ENCODE measurements at regions not wholly inside any gene's neighbourhood (a gene's known extent, or its start where the extent isn't known, plus 50 kb on each side); places are given as distances from the start of the nearest gene placed in this dataset.

DNA sequence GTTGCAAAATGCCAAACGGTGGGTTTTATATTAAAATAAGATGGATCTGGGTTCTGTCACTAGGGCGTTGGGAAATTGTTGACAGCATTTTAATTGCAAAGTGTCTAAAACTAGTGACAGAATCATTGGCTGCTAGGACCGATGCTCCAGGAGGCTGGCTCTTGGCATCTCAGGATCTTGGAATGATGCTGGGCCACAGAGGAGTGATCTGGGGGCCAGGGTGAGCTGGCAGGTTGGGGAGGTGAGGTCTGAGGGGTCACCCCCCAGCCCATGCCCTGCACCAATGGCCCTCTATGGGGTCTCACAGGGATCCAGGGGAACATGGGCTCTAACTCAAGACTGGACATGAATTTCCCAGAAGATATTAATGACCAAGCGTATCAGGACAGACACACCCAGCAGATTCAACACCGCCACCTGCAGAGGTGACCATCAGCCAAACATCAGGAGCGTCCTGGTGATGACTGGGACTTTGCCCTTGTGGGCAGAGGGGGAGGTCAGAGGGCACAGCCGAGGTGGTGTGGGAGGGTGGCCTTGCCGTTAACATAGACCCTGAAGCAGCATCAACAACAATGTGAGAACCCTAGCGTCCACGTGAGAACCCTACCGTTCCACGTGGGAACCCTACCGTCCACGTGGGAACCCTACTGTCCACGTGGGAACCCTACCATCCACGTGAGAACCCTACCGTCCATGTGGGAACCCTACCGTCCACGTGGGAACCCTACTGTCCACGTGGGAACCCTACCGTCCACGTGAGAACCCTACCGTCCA is 89.0 kb upstream of the PPP2R2D start:
- intact Hi-C loops (cut with DNase I): no loop called here
- WGBS: 94% methylated on average over 23 of the region's 23 CpGs
- Histone ChIP-seq H3K9me3 (no peaks in the 10 kb centered on the region), H3K4me1 (peaks cover 0 to 2% (median 0%) of the 10 kb centered on the region in 4 donors), H3K36me3 (no peaks in the 10 kb centered on the region), H3K4me3 (no peak overlapping the region), H3K27me3 (peaks cover 0 to 60% (median 0%) of the 10 kb centered on the region in 4 donors), H3K27ac (replicated peaks in 1 of 4) (no peak overlapping the region)
- TF ChIP-seq EP300 (IDR thresholded peaks at IDR 0.05) (no peak), POLR2AphosphoS5 (IDR thresholded peaks at IDR 0.05) (no peak), POLR2A (IDR thresholded peaks at IDR 0.05; ENCODE audit: low read depth) (no peak)
- TF ChIP-seq, protein P1, sequence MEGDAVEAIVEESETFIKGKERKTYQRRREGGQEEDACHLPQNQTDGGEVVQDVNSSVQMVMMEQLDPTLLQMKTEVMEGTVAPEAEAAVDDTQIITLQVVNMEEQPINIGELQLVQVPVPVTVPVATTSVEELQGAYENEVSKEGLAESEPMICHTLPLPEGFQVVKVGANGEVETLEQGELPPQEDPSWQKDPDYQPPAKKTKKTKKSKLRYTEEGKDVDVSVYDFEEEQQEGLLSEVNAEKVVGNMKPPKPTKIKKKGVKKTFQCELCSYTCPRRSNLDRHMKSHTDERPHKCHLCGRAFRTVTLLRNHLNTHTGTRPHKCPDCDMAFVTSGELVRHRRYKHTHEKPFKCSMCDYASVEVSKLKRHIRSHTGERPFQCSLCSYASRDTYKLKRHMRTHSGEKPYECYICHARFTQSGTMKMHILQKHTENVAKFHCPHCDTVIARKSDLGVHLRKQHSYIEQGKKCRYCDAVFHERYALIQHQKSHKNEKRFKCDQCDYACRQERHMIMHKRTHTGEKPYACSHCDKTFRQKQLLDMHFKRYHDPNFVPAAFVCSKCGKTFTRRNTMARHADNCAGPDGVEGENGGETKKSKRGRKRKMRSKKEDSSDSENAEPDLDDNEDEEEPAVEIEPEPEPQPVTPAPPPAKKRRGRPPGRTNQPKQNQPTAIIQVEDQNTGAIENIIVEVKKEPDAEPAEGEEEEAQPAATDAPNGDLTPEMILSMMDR (IDR thresholded peaks at IDR 0.05): no peak
- DNase-seq (ENCODE audit: extremely low spot score): no peak

DNA sequence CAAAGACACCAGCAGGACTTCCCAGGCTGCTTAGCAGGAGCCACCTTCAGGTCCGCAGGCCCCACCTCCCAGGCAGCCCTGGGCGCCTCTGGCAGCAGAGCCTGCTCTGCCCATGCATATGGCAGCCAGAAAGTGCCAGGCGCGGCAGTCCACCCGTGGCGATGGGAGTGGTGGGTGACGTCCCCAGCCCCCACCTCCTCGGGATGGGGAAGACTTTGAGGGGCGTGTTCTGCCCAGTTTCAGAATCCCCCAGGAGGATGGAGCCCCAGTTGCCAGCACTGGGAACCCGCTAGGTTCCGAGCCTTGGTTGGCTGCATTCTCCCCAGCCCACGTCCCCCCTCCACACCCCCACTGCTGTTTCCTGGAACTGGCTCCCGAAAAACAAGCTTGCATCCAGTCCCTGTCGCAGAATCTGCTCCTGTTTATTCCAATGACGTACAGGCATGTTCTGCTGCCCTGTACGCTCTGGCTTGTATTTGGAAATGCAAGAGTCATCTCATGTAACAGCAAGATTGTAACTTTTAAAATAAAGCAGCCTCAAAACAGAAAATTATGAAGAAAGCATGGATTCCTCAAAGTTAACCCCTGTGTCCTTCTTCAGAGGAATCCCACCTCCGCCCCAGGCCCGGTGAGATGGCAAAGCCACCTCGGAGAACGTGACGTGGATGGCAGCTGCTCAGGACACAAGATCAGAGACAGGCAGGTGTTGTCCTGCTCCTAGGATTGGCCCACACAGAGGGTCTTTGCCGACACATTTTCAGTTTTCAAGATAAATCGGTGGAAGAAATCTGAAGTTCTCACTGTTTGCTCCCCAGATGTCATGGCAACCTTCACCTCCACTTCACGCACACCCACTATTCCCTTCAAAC is 87.8 kb upstream of the PPP2R2D start:
- no peaks in the 10 kb centered on the region for H3K4me1 ChIP-seq
- no peaks in the 10 kb centered on the region for H3K9me3 ChIP-seq
- TF ChIP-seq EP300 (IDR thresholded peaks at IDR 0.05): no peak
- no peak for TF ChIP-seq POLR2AphosphoS5 (IDR thresholded peaks at IDR 0.05)
- TF ChIP-seq, protein P1 (IDR thresholded peaks at IDR 0.05): no peak
- TF ChIP-seq POLR2A (IDR thresholded peaks at IDR 0.05; ENCODE audit: low read depth): no peak
- H3K27me3 ChIP-seq: peaks cover 0 to 72% (median 0%) of the 10 kb centered on the region in 4 donors
- no peaks in the 10 kb centered on the region for H3K36me3 ChIP-seq
- WGBS: 78% methylated on average over 16 of the region's 24 CpGs
- intact Hi-C loops (cut with DNase I): no loop called here
- peak; percentile 45 for DNase-seq (ENCODE audit: extremely low spot score)
- H3K4me3 ChIP-seq: no peak overlapping the region
- no peak overlapping the region for H3K27ac ChIP-seq (replicated peaks in 1 of 4)

DNA sequence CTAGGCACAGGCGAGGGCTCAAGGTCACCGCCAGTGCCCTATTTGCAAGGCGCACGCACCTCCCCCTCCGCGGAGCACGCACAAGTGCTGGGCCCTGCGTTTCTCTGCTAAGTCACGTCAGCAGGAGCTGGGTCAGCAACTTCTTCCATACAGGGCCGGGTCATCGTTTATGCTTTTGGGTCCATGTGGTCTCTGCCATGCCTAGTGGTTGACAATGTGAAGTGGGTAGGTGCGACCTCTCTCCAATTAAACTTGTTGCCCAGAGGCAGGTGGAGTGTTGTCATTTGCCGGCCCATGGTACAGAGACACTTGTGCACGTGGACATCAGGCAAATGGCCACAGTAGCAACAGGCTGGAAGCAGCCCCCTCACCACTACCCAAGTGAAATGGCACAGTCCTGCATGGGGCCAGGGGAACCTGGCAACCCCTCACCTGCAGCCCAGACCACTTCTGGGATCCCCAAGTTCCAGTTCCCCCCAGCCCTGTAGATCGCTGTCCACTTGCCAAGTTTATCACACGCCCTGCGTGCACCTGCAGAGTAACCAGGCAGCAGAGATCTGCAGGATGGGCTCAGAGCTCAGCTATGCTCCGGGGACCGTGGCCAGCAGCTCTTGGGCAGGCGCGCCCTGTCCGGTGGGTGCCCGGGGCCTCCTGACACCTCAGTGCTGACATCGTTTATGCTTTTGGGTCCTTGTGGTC is 86.1 kb upstream of the PPP2R2D start:
- 76% methylated on average over 14 of the region's 24 CpGs for WGBS
- TF ChIP-seq POLR2A (IDR thresholded peaks at IDR 0.05; ENCODE audit: low read depth) (no peak), EP300 (IDR thresholded peaks at IDR 0.05) (no peak), POLR2AphosphoS5 (IDR thresholded peaks at IDR 0.05) (no peak)
- TF ChIP-seq, protein P1 (IDR thresholded peaks at IDR 0.05): no peak
- H3K27me3 ChIP-seq: peaks cover 0 to 75% (median 0%) of the 10 kb centered on the region in 4 donors
- no peaks in the 10 kb centered on the region for H3K9me3 ChIP-seq
- intact Hi-C loops (cut with DNase I): no loop called here
- no peak overlapping the region for H3K4me3 ChIP-seq
- H3K4me1 ChIP-seq: no peaks in the 10 kb centered on the region
- no peak overlapping the region for H3K27ac ChIP-seq (replicated peaks in 1 of 4)
- H3K36me3 ChIP-seq: no peaks in the 10 kb centered on the region
- DNase-seq (ENCODE audit: extremely low spot score): peak; percentile 90

DNA sequence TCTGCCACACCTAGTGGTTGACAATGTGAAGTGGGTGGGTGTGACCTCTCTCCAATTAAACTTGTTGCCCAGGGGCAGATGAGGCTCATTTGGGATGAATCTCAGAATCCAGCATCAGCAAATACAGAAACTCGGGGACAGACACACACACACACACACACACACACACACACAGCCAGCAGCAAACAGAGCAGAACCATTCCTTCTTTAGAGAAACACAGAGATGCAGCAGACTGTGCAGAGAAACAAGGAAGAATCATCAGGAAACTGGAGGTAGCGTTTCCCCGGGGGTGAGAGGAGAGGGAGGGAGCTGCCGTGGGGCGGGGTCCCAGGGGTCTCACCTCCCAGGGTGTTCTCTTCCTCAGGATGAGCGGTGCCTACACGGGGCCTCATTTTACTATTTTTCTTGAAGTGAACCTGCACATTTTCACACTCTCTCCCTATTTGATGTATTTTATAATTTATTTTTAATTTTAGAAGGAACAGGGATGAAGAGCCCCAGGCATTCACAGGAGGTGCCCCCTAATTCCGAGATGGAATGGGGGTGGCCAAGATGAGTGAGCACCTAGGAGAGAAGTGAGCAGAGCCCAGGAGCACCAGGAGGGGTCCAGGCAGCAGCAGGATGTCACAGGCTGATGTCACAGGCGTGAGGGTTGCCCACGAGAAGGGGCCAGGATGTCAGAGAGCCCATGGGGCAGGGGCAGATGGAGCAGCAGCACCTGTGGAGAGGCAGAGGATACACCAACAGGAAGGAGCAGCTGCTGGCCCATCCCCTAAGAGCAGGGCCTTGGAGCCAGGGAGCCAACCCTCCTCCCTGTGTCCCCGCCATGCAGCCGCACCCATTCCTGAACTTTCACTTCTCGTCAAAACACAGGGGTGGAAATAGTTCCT is 85.3 kb upstream of the PPP2R2D start:
- WGBS: 50% methylated on average over 13 of the region's 13 CpGs
- Histone ChIP-seq H3K4me1 (no peaks in the 10 kb centered on the region), H3K27me3 (peaks cover 0 to 75% (median 0%) of the 10 kb centered on the region in 4 donors), H3K36me3 (no peaks in the 10 kb centered on the region), H3K27ac (replicated peaks in 1 of 4) (no peak overlapping the region), H3K4me3 (no peak overlapping the region), H3K9me3 (no peaks in the 10 kb centered on the region)
- no peak for DNase-seq (ENCODE audit: extremely low spot score)
- TF ChIP-seq, protein P1 (IDR thresholded peaks at IDR 0.05): no peak
- TF ChIP-seq POLR2A (IDR thresholded peaks at IDR 0.05; ENCODE audit: low read depth): no peak
- no peak for TF ChIP-seq EP300 (IDR thresholded peaks at IDR 0.05)
- TF ChIP-seq POLR2AphosphoS5 (IDR thresholded peaks at IDR 0.05): no peak
- intact Hi-C loops (cut with DNase I): no loop called here
